ENCODE measurements at regions not wholly inside any gene's neighbourhood (a gene's known extent, or its start where the extent isn't known, plus 50 kb on each side); places are given as distances from the start of the nearest gene placed in this dataset.
"Not testable (repeated sequence)": the region's sequence is repeated elsewhere in the genome, so short reads cannot be mapped to it uniquely, and the experiment has no call there.

GRCh38 chr5:157941616-157942015, 82.7 kb upstream of the CLINT1 start:
- DNase-seq (ENCODE audit: low spot score), result no peak
- intact Hi-C loops (cut with micrococcal nuclease; ENCODE audit: unreplicated experiment), result no loop called here

GRCh38 chr5:157938101-157938500, 79.2 kb upstream of the CLINT1 start:
- DNase-seq (ENCODE audit: low spot score); H4K20me1 ChIP-seq (ENCODE audit: insufficient read depth, low read length); H2AFZ ChIP-seq (ENCODE audit: low read length); CTCF ChIA-PET (ENCODE audit: unreplicated experiment); H3K4me3 ChIP-seq (ENCODE audit: low read depth, low read length, poor library complexity, severe bottlenecking); H3K9me2 ChIP-seq (ENCODE audit: insufficient read depth, low read length); H3K36me3 ChIP-seq (ENCODE audit: insufficient read depth, low read length); BruUV-seq (replicated peaks); H3K9me3 ChIP-seq (ENCODE audit: low read length); H3K79me2 ChIP-seq (ENCODE audit: insufficient read depth, low read depth, low read length); H3K4me1 ChIP-seq (ENCODE audit: insufficient read depth, low read length, poor library complexity, severe bottlenecking); H3K27ac ChIP-seq (ENCODE audit: low read depth, low read length, poor library complexity, severe bottlenecking); H3K4me2 ChIP-seq (ENCODE audit: low read length); intact Hi-C loops (cut with micrococcal nuclease; ENCODE audit: unreplicated experiment): not testable (repeated sequence)
- POLR2A ChIA-PET, result interaction anchor here (0.7 to 2.4 kb wide), 5 partner anchors 10 to 594 kb away, joined by 3 to 7 read pairs (median 6); no protein-coding TSS in a partner anchor

More at GRCh38 chr5:157941616-157942015, 82.7 kb upstream of the CLINT1 start:
- Histone ChIP-seq H3K4me2 (ENCODE audit: low read length) (no peak overlapping the region), H3K9me2 (ENCODE audit: insufficient read depth, low read length) (no peaks in the 10 kb centered on the region), H4K20me1 (ENCODE audit: insufficient read depth, low read length) (no peaks in the 10 kb centered on the region), H3K27ac (ENCODE audit: low read depth, low read length, poor library complexity, severe bottlenecking) (no peak overlapping the region), H3K36me3 (ENCODE audit: insufficient read depth, low read length) (no peaks in the 10 kb centered on the region), H3K4me3 (ENCODE audit: low read depth, low read length, poor library complexity, severe bottlenecking) (no peak overlapping the region), H3K79me2 (ENCODE audit: insufficient read depth, low read depth, low read length) (no peaks in the 10 kb centered on the region), H2AFZ (ENCODE audit: low read length) (no peak overlapping the region), H3K4me1 (ENCODE audit: insufficient read depth, low read length, poor library complexity, severe bottlenecking) (no peaks in the 10 kb centered on the region), H3K9me3 (ENCODE audit: low read length) (no peaks in the 10 kb centered on the region)
- no TSS peak for BruUV-seq (replicated peaks)
- CTCF ChIA-PET (ENCODE audit: unreplicated experiment), result no interaction called here
- TF ChIP-seq EZH2phosphoT487 (IDR thresholded peaks at IDR 0.05; ENCODE audit: borderline replicate concordance, low read depth, low read length) (no peak), CTCF (conservative IDR thresholded peaks at IDR 0.05; ENCODE audit: low read length) (no peak)
- POLR2A ChIA-PET, result interaction anchor here (0.8 to 1.3 kb wide), 2 partner anchors 51 to 134 kb away, joined by 3 to 6 read pairs; no protein-coding TSS in a partner anchor

GRCh38 chr5:157936776-157937501, 78.0 kb upstream of the CLINT1 start:
- POLR2A ChIA-PET, result interaction anchor here (1.0 to 2.4 kb wide), 2 partner anchors 10 to 13 kb away, joined by 3 to 7 read pairs; no protein-coding TSS in a partner anchor

More at GRCh38 chr5:157936776-157937501, 78.0 kb upstream of the CLINT1 start:
- H3K4me2 ChIP-seq (ENCODE audit: low read length); DNase-seq (ENCODE audit: low spot score); H3K79me2 ChIP-seq (ENCODE audit: insufficient read depth, low read depth, low read length); H2AFZ ChIP-seq (ENCODE audit: low read length); H3K9me3 ChIP-seq (ENCODE audit: low read length); CTCF ChIA-PET (ENCODE audit: unreplicated experiment); H3K36me3 ChIP-seq (ENCODE audit: insufficient read depth, low read length); BruUV-seq (replicated peaks); H3K4me1 ChIP-seq (ENCODE audit: insufficient read depth, low read length, poor library complexity, severe bottlenecking); H3K4me3 ChIP-seq (ENCODE audit: low read depth, low read length, poor library complexity, severe bottlenecking); intact Hi-C loops (cut with micrococcal nuclease; ENCODE audit: unreplicated experiment); H4K20me1 ChIP-seq (ENCODE audit: insufficient read depth, low read length); H3K27ac ChIP-seq (ENCODE audit: low read depth, low read length, poor library complexity, severe bottlenecking); H3K9me2 ChIP-seq (ENCODE audit: insufficient read depth, low read length): not testable (repeated sequence)
